GM19099 (cell line): ENCODE measurements at regions not wholly inside any gene's neighbourhood (a gene's known extent, or its start where the extent isn't known, plus 50 kb on each side); places are given as distances from the start of the nearest gene placed in this dataset.

Experiments
- POLR2A ChIP-seq: IDR thresholded peaks from 3 replicates; pipeline ENCODE4 v1.6.1; 2011; ENCODE audit warnings: low read depth; ENCODE audit not compliant: insufficient read length; ENCODE audit errors: extremely low read depth

DNA sequence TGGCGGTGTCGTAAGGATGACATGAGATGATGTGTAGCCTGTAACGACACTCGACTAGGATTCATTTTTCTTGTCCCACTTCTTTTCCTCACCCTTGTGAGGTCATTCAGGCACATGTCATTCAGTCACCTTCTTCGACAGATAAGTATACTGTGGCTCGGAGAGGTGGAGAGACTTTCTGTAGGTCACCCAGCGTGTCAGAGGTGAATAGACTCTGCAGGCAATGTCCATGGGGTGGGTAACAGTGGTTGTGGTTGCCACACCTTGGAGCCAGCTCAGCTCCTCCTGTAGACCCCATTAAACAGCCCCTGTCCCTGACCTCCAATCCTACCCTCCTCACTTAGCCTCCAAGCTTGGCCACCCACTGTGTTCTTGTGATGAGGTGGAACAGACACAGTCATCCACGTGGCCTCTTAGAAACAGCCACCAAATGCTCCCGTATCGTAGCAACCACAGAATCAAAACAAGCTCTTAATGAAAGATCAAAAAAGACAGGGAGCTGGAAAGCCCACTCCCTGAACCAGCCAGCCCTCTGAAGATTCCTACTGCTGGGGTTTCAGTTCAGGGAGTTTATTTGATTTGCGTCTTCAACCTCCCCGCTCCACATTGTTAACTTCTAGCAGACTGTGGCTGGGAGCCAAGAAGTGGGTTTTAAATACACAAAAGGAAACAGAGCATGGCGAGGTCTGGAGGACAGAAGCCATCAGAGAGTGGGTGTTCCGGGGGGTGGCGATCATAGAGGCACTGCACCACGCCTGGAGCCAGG is 89.0 kb upstream of the GRK3 start:
- TF ChIP-seq POLR2A, result no peak

DNA sequence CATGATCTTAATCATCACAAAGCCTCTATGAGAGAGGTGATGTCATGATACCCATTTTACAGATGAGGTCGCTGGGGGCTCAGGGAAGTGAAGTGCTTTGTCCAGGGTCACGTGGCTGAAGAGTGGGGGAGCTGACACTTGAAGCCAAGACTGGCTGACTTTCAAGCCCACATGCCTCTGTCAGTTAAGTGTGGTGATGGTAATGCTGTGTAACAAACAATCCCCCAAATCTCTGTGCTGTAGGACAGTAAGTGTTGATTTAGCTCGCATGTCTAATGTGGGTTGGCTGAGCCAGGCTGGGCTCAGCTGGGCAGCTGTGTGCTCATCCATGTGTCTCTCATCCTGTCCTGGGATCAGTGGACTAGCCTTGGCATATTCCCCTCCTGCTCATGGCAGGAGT is 87.1 kb upstream of the GRK3 start:
- TF ChIP-seq POLR2A, result no peak

DNA sequence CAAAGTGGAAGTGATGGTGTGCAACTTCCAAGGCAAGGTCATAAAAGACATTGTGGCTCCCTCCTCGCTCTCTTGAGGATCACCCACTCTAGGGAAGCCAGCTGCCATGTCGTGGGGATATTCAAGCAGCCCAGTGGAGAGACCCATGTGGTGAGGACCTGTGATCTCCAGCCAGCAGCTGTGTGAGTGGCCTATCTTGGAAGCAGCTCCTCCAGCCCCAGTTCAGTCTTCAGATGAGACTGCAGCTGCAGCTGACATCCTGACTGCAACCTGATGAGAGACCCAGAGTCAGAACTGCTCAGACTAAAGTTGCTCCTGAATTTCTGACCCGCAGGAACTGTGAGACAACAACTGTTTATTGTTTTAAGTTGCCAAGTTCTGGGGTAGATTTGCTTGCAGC is 86.4 kb upstream of the GRK3 start:
- TF ChIP-seq POLR2A, result no peak

DNA sequence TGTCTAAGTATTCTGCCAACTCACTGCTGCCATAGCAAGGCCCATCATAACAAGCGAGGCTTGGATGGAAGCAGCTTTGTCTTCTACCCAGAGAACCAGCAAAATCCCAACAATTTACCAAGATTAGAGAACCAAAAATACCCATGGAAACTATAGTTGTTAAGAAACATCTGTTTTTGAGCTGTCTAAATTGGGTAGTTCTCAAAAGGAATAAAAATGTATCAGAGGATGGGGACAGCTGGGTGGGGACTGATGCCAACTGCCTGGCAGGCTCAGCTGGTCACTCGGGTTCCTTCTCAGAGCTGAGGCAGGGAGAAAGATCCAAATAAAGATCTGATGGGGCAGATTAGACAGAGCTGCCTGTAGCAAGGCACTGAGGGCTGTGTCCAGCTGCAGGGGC is 85.9 kb upstream of the GRK3 start:
- no peak for TF ChIP-seq POLR2A

DNA sequence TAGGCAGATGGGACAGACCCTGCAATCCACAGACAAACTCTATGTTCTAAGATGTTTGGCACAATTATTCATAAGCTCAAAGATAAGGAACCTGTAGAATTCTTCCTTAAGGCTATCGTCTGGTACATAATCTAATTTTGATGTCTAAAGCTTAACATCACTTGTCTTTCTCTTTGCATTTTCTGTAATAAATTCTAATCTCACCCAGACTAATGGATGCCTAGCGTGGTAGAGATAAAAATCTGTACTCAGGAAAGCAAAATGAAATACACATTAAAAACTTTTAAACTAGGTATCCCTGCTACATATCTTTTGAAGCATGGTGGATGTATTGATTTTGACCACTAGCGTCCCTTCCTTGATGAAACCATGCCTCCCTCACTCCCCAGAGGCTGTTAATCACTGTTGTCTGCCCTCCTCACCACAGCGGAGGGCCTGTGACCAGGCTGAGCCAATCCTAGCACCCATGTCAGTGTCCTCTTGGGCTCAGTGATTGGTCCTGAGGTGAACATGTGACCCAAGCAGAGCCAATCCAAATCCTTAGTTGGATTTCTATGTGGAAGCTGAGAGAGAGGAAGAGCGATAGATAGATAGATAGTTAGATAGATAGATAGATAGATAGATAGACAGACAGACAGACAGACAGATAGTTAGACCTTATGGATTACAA is 82.2 kb upstream of the GRK3 start:
- TF ChIP-seq POLR2A, result no peak

DNA sequence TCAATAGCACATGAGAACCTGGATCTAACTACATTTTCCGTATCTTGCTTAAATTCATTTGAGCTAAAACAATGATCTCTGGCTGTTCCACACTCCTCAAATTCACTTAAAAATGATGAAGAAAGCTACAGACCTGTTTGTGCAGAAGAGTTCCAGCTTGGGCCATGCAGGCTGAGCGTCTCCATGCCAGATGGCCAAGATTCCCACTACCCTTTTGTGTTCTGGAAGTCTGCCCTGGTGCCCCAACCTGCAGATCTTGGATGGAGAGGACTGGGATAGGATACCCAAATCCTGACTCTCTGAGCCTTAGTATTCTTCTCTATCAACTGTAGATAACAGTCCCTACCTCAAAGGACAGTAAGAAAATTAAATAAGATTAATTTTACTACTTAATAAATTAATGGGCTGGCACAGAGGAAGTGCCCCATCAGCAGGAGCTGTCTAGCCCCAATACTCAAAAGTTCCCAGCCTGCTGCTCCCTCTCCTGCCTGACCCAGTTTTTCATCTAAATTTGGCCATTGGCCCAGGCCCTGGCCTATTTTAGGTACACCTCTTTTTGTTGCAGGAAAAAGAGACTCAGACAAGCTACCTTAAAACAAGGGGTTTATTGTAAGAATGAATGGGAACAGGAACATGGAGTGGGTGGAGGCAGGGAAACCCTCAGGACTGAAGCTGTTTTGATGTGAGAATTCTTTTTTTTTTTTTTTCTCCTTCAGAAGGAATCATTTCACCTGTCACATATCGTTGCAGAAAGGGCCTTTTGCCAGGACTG is 81.4 kb upstream of the GRK3 start:
- no peak for TF ChIP-seq POLR2A

DNA sequence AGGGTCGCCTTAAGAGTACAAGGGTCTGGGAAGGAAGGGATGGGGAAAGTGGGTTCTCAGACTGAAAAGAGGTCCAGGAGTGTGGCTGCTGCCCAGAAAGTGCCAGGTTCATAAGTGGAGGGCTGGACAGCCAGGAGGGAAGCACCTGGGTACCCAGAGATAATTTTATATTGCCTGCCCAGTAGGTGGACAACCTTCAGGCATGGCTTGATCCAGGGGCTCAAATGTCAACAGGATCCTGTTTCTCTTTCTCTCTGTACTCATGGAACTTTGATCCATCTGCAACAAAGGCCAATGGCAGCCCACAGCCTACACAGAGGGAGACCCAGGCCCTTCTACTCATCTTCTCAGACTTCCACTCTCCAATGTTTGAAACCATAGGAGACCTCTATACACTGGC is 80.5 kb upstream of the GRK3 start:
- no peak for TF ChIP-seq POLR2A

DNA sequence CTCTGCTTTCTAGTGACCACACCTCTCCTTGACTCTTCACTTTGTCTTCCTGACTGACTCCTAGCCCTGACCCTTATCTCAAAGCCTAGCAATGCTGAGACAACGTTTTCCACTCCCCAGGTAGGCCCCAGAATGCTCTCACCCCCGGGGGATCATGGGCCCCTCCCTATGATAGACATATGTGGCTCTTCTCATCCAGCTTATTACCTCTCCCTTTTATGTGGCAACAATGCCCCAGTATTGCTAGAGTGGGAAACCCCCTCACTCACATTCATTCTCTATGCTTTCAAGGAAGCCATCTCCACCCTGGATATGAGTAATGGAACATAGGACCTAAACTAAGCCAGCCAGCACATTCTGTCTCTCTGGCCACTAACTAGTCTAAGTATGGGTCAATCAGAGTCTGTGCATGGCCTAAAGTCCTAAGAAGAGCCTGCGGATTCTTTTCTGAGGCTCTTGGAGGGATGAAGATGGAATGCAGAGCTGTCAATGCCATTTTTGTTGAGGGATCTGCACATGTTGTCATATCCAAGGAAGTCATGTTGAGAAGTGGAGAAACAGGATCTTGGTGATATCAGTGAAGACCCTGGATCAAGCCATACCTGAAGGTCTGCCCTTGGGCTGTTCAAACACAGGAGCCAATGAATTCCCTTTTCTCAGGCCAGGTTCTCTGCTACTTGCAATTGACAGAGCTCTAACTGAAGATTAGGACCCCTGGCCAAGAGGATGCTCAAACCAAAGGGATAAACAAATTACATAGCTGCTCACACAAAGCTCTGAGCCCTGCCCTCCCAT is 79.8 kb upstream of the GRK3 start:
- no peak for TF ChIP-seq POLR2A

DNA sequence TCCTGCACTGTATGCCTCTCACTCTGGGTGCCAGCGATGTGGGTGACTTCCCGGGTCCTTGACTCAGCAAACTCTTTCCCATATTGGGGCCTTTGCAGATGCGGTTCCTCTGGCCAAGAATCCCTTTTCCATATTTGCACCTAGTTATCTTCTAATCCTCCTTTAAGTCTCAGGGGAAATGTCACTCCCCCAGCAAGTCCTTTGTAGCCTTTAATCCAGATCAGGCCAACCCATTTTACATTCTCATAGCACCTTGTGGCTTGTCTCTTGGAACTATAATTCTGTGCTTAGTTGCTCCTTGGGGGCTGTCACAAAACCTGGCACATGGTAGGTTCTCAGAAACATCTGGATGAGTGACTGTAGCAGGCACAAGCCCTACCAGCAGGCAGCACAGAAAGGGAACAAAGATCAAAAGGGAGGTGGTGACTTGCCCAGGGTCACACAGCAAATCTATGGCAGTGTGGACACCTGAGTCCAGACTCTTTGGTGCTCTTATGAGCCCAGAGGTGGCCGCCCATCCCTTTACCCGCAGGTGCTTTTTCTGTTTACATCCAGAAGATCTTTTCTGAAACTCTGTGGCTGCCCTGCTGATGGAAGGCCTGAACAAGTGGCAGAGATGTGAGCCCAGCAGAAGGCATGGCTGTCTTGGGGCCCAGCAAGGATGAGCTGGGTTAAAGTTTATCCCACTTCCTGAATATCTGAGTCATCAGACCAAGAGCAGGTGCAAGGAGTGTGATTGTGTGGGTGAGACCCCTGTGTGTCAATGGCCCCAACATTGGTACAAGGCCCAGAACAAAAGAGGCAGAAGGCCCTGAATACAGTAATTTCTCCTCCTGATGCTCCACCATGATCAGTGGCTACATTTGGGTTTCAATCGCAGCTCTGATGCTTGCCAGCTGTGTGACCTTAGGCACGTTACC is 78.6 kb upstream of the GRK3 start:
- TF ChIP-seq POLR2A, result peak; percentile 37

DNA sequence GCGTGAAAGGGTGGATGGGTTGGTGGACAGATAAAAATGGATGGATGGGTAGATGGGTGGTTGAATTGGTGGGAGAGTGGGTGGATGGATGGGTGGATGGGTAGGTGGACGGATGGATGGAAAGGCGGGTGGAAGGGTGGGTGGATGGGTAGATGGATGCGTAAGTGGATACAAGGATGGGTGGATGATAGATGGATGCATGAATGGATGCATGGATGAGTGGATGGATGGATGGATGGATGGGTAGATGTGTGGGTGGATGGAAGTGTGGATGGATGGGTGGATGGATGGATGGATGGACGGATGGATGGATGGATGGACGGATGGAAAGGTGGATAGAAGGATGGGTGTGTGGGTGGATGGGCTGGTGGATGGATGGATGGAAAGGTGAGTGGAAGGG is 77.0 kb upstream of the GRK3 start:
- TF ChIP-seq POLR2A, result no peak

DNA sequence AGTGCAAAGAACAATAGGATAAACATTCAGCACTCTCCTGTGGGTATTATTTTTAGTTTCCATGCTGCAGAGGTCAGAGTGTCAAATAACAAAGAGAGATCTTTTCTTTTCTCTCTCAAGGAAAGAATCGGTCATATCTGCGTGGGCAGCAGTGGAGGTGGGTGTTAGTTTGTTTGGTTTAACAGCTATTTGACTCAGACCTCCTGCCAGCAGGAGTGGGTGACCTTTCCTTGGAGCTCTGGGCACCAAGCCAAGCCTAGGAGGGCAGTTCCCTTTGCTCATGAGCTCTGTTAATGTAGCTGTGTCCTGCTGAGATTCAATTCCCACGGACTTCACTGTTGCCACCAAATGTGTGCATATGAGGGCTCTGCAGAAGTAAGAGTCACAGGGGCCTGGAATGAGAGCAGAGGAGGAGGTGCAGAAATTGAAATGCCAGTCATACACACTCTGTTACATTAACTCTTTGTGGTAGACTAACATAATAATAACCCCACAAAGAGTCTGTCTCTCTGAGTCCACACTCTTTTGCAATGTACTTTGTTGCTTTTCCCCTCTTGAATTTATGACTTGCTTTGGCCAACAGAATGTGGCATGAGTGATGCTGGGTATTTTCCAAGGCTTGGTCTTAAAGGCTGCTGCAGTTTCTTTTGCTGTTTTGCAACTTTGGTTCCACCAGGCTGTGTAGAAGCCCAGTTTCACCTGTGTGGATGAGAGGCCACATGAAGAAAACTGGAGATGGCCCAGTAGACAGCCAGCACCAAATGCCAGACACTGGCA is 76.0 kb upstream of the GRK3 start:
- TF ChIP-seq POLR2A, result no peak

DNA sequence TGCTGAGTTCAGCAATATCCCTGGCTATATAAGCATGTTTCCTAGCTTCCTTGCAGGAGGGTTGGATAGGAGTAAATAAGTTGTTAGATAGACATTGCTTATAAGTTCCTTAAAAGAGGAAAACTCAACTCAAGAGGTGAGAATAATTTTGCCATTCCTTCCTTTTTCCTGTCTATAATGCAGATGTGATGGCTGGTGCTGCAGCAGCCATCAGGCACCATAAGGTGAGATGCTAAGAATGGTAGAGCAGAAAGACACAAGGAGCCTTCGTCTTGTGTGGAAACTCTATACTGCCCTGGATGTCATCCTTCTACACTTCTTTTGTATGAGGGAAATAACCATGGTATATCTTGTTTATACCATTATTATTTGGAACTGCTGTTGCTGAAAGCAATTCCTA is 74.5 kb upstream of the GRK3 start:
- no peak for TF ChIP-seq POLR2A

DNA sequence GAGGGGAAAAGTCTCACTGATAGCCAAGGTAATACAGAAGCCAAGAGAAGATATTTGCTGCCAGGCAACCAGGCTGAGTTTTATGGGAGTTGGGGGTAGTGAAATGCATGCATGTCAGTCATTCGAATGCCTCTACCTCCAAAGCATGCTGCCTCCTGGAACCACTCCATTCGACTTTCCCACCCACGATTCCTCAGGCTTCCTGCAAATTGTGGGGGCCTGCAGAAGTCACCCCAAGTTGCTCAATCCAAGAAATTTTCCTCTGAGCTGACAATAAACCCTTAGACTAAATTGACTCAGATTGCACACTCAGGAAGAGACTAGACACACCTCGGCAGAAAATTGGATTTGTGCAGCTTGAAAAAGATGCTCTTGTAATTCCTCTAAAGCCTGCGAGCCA is 73.6 kb upstream of the GRK3 start:
- no peak for TF ChIP-seq POLR2A
